ENCODE measurements at regions not wholly inside any gene's neighbourhood (a gene's known extent, or its start where the extent isn't known, plus 50 kb on each side); places are given as distances from the start of the nearest gene placed in this dataset.

DNA sequence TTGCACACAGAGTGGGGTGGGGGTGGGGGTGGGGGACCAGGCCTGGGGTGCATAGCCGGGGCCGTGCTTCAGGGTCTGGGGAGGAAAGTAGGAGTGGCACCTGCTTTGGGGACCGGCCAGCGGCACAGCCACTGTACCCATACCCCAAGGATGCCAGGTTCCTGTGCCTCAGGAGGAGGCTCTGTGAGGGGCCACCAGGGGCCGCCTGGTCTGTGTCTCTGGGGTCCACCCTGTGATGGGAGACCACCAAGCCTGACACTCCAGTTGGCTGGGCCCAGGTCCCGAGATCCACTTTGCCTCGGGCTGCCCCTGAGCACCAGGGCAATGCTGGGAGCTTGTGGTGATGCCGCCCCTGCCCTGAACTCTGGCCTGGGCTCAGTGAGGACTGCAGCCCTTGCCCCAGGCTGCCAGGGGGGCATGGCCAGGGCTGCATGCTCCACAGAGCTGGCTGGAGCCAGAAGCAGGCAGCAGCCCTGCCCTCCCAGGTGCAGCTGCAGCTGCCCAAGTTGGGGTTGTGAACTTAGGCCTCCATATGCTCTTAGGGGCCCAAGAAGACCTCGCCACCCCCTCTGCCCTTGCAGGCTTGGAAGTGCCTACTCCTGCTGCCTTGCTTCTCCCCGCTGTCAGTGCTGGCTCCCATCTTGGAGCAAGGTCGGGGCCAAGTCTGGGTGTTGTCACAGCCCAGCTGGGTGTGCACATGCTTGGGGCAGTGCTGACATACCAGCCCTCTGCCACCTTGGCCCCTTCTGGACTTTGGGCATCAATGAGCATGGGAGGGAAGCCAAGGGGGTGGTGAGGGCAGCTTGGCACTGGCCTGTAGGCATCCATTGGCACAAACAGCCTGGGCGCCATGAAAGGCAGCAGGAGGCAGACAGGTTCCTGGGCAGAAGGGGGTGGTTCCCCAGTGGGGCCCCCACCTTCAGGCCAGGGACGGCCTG is 123.3 kb upstream of the THY1 start:
- no peak for DNase-seq

GRCh38 chr11:119540370-119541125 is 117.6 kb upstream of the THY1 start:
- DNase-seq, result no peak

- no peak for DNase-seq
These were observed 116.6 kb upstream of the THY1 start for GRCh38 chr11:119539583-119539982.

DNA sequence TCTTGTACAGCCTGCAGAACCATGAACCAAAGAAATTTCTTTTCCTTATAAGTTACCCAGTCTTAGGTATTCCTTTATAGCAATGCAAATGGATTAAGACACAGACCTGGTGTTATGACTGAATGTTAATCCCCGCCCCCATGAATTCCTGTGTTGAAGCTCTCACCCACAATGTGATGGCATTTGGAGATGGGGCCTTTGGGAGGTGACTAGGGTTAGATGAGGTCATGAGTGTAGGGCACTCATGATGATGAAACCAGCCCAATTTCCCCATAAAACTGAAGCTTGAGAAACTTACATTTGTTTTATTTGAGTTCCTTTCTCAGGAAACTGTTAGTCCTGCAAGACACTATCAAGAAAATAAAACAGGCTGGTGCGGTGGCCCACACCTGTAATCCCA is 115.8 kb upstream of the THY1 start:
- no peak for DNase-seq

DNA sequence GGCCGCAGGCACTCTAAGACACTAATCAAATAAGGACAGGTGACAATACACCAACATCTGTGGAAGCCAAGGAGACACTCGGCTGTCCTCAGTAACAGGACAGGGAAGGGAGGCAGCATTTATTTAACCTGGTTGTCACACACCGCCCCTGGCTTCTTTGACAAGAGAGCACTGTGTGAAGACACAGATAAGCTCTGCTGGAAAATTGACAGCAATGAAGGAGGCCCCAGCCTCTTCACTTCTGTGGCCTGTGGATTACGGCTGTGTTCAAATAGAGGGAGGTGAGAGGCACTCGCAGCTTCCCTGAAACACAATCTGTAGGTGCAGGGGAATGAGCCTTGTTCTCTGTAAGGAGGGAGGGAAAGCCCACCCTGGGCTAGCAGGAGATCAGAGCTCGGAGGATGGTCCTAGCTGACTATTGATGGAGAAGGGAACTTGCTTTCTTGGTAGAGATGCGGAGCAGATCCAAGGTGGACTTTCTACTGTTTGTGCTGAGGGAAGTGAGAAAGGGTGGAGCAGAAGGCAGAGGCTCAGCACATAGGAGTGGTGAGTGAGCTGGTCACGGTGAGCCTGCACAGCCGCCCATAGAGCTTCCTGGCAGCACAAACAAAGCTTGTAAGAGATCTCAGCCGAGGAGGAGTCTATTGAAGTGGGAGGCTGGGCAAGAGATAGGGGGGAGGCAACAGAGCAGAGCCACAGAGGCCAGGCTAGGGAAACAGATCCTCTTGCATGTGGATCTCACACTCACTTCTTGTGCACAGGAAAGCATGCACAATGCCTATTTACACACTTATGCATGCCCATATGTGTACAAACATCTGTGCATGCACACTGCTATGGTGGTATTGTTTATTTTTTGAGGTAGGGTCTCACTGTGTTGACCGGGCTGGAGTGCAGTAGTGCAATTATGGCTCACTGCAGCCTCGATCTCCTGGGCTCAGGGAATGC is 114.6 kb upstream of the THY1 start:
- DNase-seq, result no peak

GRCh38 chr11:119536801-119537200 is 113.8 kb upstream of the THY1 start:
- DNase-seq, result no peak

- DNase-seq, result peak; percentile 33
These were observed 111.2 kb upstream of the THY1 start for GRCh38 chr11:119533921-119534736.

DNA sequence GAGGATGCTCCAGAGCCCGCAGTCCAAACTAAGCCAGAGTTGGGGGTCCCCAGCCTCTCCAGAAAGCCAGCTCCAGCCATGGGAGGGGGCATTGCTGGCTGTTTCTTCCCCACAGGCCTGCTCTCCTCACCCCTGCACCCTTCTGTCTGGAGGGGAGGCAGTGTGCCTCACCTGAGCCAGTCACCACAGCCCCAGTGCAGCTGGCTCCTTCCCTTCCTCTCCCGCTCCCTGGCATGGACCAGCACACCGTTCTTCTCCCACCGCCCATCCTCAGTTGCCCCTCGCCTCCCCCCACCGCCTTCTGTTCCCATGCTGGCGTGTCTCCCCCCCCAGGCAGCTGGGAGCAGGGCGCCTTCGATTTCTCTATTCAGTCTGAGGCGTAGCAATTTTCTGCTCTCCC is 110.5 kb upstream of the THY1 start:
- DNase-seq, result no peak

DNA sequence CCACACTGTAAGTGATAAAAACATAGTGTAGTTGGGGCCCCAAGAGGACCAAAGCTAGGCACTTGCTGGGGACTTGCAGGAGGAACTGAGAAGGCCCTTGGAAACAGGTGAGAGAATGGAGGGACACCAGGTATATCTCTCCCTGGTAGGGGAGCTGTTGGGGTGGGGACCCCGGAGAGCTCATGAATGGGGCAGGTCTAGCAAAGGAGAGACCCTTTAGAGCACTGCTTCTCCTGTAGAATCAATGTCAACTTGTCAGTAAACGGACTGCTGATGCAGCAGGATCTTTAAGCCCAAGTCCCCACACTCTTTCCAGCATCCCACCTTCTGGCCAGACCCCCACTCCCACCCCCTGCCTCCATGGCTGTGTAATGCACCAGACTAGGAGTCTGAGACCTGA is 109.6 kb upstream of the THY1 start:
- DNase-seq, result no peak

- no peak for DNase-seq
These were observed 108.7 kb upstream of the THY1 start for GRCh38 chr11:119531623-119532022.

GRCh38 chr11:119531056-119531455 is 108.1 kb upstream of the THY1 start:
- DNase-seq, result no peak

- DNase-seq, result no peak
These were observed 107.5 kb upstream of the THY1 start for GRCh38 chr11:119530509-119530908.

GRCh38 chr11:119529936-119530335 is 107.0 kb upstream of the THY1 start:
- no peak for DNase-seq

DNA sequence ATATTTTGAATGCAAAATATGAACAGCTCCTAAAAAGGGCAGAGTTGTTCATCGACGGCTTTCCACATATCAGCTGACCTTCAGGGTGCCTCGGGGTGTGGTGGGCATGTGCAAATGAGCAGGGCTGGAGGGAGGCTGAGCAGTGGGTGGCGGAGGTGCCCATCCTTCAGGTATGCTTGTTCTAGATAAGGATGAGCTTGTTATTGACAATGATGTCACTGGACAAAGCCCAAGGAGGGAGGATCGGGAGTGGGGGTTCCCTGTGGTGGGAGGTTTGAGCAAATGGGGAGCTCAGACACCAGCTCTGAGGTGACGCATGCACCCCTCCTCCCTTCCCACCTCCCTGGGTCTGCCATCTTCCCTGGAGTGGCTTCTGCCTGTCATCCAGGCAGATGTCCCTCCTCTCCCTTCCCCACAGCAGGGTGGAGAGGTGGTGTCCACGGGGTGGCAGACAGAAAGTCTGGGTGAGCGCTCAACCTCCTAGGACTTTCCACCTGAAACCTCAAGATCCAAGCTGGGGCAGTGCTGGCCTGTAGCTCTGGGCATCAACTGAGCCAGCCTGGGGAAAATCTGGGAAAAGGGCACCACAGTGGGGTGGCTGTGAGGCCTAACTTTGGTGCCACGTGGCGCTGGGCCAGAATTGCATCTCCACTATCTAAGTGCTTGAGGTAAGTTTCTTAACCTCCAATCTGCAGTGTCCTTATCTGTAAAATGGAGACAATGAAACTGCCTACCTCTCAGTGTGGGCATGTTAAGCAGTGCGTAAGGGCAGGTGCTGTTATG is 106.3 kb upstream of the THY1 start:
- DNase-seq, result no peak

DNA sequence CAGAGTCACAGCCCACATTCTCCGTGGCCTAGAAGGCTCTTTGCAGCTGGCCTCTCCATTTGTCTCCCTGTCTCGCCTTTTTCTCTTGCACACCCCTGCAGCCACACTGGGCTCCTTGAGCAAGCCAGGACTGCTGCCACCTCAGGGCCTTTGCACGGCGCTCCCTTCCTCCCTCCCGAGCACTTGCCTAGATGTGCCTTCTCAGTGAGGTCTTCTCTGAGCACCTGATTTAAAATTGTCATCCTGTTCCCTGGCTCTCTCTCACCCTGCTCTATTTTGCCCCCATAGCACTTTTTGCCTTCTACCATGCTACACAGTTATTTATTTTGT is 102.9 kb upstream of the THY1 start:
- no peak for DNase-seq

- DNase-seq, result no peak
These were observed 102.4 kb upstream of the THY1 start for GRCh38 chr11:119525180-119525866.

DNA sequence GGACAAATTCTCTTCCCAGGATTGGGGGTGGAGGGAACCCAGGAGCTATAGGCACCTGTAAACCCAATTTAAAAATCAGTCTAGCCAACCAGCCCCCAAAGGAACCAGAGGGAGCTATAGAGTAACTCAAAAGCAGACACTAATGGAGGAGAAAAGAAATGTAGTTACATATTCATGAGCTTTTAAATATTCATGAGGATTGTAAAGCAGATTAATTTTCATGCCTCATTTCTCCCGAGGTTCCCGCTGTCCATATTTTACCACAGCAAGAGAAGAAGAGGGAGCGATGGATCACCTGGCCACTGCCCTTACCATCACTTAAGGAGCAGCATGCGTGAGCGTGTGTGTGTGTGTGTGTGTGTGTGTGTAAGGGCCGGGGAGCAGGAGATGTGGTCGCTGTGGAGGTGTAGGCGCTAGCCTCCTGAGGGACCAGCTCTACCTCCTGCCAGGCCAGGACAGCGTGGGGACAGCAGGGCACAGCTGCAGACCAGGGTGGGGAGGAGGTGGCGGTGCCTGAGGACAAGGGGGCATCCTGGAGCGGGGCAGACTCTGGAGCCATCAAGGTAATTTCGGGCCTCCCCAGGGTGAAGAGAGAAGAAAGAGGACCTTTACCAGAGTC is 100.7 kb upstream of the THY1 start:
- no peak for DNase-seq

DNA sequence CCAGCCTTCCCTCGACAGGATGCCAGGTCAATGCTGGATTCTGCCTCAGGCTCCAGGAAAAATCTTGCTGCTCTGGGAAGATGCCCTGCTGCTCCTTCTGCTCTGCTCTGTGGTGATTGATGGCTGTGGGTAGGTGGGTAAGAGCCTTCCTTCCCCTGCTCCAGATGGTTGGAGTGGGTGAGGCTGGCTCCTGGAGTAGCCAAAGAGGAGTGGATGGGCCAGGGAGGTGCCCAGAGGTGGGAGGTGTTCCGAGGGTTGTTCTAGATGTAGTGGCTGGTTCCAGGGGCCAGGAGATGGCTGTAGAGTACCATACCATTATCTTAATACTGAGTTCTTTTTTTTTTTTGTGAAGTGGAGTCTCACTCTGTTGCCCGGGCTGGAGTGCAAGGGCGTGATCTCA is 99.6 kb upstream of the THY1 start:
- DNase-seq, result no peak

- no peak for DNase-seq
These were observed 98.6 kb upstream of the THY1 start for GRCh38 chr11:119521551-119521950.

DNA sequence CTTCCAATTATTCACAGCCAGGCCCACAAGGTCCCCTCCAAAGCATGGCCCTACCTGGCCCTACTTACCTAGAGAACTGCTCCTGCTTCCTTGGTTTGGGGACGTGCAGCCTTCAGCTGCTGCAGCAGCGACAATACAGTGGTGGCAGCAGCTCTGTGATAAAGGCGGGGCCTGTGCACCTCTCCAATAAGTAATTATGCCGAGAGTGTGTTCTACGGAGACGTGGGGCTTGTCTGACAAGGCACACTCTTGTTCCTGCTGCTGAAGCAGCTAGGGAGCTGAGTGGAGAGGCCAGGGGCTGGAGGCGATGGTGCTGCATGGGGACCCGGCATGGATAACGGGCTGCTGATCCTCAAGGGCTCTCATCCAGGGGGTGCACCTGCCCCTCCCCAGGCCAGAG is 98.0 kb upstream of the THY1 start:
- no peak for DNase-seq

All from T-helper 9 cell (primary cell).